A673 (cell line): ENCODE measurements at regions not wholly inside any gene's neighbourhood (a gene's known extent, or its start where the extent isn't known, plus 50 kb on each side); places are given as distances from the start of the nearest gene placed in this dataset.

ENCODE experiments used
- EZH2 ChIP-seq: fragments of 200-600 bp; sonication (generic); IDR thresholded peaks from 2 replicates; pipeline ENCODE4 v1.6.1; 2017; ENCODE audit warnings: borderline replicate concordance, low read depth, mild to moderate bottlenecking, mixed read lengths, antibody characterized with exemption, low read length; ENCODE audit not compliant: poor library complexity, severe bottlenecking
- TF ChIP-seq, protein P1 (sequence below): fragments of 300-800, 200-600 bp; sonication (generic); conservative IDR thresholded peaks from 2 replicates; pipeline ENCODE4 v1.5.1; 2017; ENCODE audit warnings: low read depth, mild to moderate bottlenecking, antibody characterized with exemption, low read length, moderate library complexity, mixed read lengths

DNA sequence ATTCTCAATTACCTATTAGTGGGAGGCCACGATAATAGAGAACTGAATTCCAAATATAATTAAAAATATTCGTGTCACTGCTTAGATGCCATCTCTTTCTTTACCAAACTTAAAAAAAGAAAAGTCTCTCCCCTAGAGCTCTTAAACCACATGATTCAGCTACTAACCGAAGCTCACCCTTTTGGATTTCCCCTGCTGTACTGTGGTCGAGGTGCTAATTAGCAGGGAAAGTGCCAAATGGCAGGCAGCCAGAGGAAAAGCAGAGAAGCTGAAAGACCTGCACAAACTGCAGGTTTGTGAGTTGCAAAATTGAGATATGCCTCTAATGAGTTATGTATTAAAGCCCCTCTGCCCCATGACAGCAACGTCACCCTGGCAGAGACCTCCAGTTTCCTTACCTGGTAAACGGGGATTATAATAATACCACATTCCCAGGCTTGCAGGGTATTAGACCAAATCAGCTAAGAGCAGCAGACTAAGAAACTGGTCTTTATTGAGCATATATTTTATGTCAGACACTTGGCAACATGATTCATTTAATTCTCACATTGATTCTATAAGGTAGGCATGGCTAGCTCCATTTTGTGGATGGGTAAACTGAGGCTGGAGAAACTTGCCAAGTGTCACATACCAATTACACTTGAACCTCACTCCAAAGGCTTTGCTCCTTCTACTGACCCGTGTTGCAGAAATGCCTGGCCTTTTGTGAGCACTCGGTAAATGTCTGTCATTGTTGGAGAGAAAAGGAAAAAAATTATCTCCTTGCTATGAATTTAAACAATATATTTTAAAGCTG, 259.7 kb downstream of the LPIN1 start:
- TF ChIP-seq, protein P1, sequence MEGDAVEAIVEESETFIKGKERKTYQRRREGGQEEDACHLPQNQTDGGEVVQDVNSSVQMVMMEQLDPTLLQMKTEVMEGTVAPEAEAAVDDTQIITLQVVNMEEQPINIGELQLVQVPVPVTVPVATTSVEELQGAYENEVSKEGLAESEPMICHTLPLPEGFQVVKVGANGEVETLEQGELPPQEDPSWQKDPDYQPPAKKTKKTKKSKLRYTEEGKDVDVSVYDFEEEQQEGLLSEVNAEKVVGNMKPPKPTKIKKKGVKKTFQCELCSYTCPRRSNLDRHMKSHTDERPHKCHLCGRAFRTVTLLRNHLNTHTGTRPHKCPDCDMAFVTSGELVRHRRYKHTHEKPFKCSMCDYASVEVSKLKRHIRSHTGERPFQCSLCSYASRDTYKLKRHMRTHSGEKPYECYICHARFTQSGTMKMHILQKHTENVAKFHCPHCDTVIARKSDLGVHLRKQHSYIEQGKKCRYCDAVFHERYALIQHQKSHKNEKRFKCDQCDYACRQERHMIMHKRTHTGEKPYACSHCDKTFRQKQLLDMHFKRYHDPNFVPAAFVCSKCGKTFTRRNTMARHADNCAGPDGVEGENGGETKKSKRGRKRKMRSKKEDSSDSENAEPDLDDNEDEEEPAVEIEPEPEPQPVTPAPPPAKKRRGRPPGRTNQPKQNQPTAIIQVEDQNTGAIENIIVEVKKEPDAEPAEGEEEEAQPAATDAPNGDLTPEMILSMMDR, result no peak
- TF ChIP-seq EZH2, result no peak
